Right hindlimb (tissue), 1 donor: ENCODE measurements at regions not wholly inside any gene's neighbourhood (a gene's known extent, or its start where the extent isn't known, plus 50 kb on each side); places are given as distances from the start of the nearest gene placed in this dataset.
A peak's percentile ranks its signal among the peaks of the same experiment; 100 is the strongest.
"Not testable (repeated sequence)": the region's sequence is repeated elsewhere in the genome, so short reads cannot be mapped to it uniquely, and the experiment has no call there.

Experiments used
- DNase-seq: peaks from one replicate; pipeline ENCODE4 v3.0.0-alpha.2; 2018

DNA sequence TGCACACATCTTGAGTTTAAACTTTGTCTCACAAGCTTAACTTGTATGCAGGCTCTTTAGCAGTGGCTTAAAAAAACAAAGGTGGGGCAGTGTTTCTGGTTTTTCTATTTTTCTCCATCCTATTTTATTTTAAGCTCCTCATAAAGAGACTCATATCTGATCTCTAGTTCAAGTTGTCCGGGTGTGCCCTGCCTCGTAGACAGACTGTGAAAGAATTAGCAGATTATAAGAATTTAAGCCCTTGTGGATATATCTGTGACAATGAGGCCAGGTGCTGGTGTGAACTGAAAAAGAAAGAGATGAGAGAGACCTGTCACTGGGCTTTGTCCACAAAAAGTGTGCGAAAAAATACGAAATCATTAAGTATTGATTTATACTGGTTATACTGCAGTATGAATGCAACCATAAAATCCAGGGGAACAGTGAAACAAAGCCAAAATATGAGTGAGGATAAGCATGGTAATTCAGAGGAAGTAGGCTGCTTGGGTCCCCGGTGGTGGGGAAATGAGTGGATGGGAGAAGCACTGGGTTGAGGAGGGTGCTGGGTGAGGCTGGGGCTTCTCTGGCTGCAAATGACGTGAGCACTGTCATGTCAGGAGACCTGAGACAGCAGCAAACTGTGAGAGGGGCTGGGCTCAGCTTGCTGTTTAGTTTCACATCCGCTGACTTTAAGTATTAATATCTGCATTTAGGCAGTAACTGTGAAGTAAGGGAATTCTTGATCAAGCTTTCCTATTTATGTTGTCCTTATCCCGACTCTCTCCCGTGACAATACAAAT, 179.7 kb upstream of the ANKRD55 start:
- DNase-seq: peak; percentile 35

DNA sequence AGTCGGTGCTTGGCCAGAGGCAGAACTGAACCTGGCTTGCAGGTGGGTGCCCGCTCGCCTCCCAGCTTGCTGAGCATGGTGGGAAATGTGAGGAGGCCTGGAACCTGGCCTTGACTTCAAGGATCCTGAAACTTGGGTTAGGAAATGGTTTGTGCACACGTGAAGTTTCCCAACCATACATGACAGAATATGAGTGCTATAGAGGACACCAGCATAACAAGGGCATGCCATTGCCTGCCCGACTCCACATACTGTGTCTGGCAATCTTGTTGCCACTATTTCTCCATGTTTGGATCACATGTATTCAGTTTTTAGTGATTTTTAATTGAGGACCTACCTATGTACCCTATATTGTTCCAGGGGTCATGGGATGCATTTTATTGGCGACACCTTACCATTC, 177.6 kb upstream of the ANKRD55 start:
- no peak for DNase-seq

DNA sequence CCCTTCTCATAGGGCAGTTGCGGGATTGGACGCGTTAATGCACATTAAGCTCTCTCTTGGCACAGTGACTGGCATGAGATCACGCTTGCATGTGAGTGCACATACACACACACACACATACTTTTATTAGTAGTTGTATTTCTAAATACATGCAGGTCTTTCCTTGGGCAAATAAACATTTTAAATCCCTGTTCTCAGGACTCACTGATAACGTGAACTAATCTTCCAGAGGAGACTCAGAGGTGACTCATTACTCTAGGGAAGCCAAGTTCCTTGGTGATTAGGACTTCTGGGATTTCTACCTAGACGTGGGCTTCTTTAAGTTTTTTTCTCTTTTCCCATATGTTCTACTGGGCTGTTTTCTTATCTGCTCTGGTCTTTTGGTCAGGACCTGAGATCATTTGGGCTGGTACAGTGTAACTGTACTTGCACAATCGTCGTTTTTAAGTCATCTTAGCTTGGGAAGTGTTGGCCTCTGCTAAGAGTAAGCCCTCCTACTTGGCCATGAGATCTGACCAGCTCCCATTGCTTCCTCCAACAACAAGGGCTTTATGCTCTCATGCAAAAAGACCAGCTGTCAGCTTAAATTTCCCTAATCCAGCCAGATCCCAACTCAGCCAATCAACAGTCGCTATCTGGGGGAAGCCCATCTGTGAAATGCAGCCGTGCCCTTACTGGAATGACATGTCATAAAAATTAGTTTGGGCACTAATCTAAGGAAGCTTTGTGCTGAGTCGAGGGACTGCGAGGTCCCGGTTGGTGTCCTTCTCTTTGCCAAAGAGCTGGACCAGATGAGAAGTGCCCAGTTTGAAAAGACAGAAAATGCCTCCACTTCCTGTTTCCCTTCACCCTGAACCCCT, 176.4 kb upstream of the ANKRD55 start:
- DNase-seq: peak; percentile 78

DNA sequence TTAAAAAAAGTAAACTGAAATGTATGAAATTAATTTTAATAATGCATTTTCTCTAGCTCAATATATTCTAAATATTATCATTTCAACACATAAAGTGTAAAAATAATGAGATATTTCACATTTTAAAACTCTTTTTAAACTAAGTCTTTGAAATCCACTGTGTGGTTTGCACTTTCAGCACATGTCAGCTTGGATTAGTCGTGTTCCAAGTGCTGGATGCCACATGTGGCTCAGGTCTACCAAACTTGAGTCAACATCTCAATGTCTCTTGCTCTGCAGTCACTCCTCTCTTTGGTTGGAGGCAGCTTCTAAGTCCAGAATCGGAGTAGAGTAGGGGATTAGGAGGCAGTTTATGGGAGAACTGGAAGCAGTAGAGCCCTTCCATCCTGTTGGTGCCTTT, 173.7 kb upstream of the ANKRD55 start:
- no peak for DNase-seq

DNA sequence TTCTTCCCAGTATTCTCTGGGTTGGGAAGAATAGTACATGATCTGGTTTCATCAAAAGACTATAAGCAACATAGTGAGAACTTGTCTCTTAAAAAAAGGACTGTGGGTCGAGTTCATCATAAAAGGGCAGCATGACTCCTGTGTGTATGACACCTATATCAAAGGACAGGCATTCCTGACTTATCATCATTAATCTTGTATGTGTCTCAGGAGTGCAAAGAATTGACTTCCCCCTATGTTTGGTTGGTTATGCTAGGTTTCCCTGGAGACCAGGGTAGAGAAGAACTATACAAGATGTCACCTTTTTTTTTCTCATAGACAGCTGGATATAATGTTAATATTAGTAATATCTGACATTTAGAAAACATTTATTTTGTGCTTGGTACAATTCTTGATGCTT, 173.1 kb upstream of the ANKRD55 start:
- no peak for DNase-seq

DNA sequence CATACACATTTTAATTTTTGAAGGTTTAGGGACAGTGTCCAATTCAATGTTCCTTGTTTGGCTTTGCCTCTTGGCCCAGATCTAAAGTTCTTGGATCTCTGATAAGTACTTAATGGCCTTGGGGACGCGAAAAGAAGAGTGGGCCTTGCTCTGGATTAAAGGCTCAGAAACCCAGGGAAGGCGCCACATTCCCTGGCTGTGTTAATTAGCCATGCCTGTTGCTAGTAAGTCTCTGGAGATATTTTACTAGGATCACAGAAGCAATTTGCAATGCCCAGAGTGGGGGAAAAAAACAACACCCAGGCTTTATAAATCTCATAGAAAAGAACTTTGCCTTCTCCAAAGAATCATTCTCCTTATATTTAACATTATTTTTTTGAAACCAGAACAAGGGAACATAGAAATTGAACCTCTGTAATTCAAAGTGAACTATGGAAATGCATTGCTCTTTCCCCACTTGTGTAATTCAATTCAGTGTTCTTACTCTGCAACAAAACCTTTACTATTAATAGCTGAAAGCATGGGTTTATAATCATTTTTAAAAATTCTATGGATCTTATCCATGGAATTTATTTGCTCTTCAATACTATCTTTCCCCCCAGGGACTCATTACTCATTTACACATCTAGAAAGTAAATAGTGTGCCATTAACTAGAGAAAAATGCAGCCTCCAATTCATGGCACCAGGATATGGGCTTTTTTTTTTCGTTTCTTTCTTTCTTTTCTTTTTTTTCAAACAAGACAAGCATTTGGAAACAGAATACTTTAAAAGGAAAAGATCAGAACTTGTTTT, 172.2 kb upstream of the ANKRD55 start:
- DNase-seq: no peak

DNA sequence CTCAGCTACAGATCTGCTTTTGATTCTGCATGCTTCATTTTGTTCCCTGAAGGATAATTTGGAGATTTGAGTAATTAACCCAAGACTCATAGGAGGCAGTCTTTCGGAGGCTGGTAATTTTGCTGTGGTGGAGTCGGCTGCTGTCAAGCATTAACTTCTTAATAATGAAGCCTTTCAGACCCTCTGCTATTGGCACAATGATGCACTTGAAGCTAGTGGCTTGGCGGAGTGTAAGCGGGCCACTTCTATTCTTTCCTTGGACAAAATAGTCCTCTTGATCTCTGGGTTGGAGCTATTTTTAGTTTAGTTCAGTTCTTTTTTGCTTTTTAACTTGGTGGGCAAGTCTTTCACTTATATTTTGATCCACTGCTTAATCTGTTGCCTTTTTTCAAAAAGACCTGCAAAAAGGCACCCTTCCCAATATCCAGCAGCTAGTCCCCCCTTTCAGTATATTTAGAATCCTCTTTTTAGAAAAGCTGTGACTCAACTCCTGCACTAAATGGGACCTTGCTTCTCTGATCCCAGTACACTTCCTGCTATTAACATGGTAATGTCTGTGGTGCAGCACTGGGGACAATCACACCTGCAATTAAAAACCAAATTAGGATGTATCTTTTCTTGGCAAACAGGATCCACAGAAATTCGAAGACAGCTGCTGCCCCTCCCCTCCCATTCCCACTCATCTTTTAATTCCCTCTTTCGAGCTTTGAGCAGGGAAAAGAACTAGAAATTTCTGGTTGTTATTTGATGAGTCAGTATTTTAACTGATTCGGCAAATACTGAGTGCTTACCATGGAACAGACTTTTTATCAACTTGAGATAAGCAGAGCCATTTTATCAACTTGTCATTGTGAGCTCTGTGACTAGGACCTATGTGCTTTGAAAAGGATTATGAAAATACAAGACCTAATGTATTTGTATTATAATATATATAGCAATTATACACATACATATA, 169.4 kb upstream of the ANKRD55 start:
- no peak for DNase-seq

DNA sequence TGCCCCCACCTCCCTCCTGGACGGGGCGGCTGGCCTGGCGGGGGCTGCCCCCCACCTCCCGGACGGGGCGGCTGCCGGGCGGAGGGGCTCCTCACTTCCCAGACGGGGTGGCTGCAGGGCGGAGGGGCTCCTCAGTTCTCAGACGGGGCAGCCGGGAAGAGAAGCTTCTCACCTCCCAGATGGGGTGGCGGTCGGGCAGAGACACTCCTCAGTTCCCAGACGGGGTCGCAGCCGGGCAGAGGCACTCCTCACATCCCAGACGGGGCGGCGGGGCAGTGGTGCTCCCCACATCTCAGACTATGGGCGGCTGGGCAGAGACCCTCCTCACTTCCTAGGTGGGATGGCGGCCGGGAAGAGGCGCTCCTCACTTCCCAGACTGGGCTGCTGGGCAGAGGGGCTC, 164.7 kb upstream of the ANKRD55 start:
- not testable (repeated sequence) for DNase-seq

DNA sequence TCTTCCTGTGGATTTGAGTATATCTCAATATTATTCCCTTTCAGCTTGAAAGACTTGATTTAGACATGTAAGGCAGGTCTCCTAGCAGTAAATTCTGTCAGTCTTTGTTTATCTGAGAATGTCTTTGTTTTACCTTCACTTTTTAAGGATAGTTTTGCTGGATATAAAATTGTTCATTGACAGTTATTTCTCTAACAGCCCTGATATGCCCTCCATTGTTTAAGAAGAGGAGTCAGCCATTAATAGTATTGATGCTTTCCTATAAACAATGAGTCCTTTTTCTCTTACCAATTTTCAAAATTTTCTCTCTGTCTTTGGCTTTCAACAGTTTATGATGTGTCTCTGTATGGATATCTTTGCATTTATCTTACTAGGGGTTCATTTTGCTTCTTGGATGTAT, 163.5 kb upstream of the ANKRD55 start:
- DNase-seq: no peak

DNA sequence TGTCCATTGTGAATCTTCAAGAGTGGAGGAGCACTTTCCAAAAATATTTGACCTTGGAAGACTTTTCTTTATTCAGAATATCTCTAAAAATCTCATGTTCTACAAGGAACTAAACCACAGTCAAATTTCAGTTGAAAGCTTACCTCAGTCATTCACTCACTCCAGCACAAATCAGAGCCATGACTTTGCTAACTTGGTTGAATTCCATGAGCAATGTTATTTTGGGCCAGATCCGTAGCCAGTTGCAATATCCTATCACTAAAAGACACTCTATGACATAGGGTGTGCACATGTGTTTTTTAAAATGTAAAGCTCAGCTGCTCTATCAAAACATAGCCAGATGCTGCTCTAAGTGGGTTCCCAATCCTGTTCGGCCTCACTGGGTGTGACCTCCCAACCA, 156.1 kb upstream of the ANKRD55 start:
- DNase-seq: no peak

DNA sequence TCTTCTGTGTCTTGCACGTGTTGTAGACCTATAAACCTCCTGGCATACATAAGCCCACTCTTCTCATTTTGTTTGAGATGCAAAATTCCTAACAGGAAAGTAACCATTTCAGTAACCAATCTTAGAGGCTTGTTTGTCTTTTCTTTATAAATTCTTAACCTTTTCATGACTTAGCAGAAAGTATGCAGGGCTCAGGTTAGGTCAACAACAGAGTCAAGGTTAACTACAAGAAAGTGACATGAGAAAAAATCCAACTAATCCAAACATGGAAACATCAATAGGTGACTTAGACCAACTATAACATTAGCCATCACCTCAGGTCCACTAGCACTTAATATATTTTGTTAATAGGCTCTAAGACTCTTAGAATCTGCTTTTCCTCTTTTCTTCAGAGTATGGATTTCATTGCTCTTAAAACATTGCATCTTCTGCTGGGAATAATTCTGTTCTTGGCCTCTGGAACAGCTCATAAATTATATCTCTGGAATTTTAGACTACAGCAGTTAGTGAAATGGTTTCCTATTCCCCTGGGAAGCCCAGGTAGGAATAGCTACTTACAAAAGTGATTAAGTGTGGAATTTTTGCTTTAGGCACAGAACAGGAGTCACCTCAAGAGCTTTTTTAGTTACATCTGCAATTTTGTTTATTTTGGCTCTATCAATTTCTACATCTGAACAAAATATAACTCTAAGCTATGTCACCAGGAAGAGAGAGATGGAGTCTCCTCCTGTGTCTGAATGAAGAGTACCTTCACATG, 155.3 kb upstream of the ANKRD55 start:
- no peak for DNase-seq

DNA sequence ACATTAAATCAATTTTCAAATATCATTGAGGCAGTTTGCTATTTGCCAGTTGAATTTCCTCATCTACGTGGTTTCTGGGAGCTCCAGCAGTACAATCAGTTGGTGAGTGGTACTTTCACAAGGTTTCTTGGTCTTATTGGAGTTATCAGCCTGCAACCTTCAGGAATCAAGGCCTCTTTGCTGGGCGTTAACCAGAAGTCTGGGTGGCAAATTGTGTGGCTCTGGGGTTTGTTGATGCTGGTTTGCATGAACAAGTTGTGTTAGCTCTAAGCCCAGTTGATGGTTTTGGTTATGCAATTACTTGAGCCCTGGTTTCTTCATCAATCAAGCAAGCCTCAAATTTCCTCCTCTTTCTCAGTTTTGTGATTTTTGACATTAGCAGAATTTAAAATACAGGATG, 152.9 kb upstream of the ANKRD55 start:
- no peak for DNase-seq

DNA sequence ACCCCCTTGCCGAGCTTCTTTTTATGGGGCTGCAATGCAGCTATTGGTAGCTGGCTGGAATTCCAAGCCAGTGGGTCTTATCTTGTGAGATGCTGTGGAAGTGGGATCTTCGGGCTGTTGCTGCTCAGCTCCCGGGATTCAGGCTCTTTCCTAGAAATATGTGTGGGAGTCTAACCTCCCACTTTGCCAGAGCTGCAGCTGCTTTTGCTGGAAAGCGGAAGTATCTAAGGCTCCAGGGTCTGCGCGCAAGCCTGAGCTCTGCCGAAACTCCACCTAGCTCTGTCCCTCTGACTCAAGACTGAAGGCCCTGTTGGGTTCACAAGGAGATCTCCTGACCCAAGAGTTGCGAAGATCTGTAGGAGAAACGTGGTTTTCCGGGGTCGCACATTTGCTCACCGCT, 151.1 kb upstream of the ANKRD55 start:
- no peak for DNase-seq

DNA sequence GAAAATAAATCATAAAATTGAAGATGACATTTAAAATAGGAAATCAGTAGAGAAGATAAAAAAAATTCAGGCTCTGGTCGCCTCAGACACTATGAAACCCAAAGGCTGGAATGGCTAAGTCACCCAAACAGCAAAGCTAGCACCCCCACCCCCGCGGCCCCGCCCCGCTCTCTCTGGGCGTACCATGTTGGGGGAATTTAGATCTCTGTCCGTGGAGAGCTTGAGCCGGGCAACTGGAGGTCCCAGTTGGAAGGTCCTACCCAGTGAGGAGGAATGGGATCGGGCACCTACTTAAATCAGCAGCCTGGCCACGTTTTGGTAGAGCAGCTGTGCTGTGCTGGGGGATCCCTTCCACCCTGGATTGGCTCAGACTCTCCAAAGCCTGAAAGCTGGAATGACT, 150.6 kb upstream of the ANKRD55 start:
- no peak for DNase-seq

DNA sequence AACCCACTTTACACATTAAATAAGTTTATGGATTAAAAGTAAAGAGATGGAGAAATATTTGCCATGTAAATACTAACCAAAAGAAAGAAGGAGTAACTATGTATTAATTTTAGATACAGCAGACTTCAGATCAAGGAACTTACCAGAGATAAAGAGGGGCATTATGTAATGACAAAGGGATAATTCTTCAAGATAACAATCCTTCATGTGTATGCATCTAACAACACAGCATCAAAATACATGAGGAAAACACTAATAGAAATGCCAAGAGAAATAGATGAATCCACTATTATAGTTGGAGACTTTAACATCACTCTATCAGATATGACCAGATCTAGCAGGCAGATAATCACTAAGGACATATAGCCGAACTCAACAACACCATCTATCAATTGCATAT, 149.8 kb upstream of the ANKRD55 start:
- no peak for DNase-seq

DNA sequence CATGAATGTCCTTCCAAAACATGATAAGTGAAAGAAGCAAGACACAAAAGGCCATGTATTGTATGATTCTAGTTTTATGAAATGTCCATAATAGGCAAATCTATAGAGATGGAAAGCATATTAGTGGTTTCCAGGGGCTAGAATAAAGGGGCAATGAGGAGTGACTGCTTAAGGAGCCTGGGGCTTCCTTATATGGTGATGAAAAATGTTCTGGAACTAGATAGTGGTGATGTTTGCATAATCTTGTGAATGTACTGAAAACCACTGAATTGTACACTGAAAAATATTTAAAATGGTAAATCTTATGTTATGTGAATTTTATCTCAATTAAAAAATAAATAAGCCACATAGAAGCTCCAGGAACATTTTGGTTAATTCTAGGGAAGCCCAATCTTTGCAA, 144.4 kb upstream of the ANKRD55 start:
- no peak for DNase-seq

DNA sequence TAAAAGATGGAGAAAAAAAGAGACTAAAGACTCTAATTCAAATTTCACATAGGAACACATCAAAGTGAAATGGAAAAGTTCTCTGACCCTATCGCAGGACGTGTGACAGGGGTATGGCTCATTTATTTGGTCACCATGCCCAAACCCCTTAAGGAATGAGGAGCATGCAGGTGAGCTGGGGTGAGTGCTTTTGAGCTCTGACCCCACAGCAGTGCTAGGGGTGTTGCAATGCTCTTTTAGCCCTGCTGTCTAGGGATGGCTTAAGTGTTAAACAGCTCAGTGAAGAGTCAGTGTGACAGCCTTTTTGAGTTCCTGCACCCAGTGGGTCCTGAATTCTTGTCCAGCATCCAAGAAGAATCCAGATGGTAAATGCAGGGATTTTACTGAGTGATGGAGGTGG, 143.0 kb upstream of the ANKRD55 start:
- no peak for DNase-seq

DNA sequence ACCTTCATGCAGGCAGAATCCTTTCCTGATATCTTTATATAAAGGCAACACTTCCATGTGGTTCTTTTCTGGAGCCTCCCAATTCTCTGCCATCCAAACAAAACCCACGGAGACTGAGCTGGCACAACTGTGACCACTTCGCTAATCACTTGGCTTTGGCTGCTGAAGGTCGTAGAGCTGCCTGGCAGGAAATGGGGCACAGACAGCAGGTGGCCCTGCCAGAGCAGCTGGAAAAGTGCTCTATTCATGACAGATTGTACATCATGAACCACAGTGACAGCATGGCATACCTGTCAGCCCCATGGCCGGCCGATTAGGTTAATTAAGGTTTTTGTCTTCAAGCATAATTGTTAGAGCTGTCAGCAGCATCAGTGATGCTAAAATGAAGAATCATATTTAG, 141.9 kb upstream of the ANKRD55 start:
- no peak for DNase-seq

DNA sequence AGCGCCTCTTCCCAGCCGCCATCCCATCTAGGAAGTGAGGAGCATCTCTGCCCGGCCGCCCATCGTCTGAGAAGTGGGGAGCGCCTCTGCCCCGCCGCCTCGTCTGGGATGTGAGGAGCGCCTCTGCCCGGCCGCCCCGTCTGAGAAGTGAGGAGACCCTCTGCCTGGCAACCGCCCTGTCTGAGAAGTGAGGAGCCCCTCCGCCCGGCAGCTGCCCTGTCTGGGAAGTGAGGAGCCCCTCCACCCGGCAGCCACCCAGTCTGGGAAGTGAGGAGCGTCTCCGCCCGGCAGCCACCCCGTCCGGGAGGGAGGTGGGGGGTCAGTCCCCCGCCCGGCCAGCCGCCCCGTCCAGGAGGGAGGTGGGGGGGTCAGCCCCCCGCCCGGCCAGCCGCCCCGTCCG, 139.4 kb upstream of the ANKRD55 start:
- not testable (repeated sequence) for DNase-seq

DNA sequence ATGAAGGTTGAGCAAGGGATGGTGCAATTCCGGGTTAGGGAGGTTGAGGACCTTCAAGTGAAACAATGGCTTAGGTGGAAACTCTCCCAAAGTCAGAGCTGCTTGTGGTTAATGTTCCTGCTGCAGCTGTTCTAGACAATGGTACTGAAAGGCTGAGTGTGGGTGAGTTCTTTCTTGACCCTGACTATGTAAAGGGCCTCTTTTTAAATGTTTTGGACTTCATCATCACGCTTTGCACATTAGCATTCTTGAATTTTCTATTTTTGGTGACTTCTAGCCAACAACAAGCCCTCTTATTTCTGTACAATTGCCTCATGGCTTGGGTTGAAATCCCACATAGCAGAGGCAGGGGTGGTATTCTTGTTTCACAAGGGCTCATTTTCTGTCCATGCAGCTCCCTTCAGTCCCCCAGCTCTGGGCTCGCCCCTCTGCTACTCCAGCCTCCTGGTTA, 136.3 kb upstream of the ANKRD55 start:
- DNase-seq: no peak

DNA sequence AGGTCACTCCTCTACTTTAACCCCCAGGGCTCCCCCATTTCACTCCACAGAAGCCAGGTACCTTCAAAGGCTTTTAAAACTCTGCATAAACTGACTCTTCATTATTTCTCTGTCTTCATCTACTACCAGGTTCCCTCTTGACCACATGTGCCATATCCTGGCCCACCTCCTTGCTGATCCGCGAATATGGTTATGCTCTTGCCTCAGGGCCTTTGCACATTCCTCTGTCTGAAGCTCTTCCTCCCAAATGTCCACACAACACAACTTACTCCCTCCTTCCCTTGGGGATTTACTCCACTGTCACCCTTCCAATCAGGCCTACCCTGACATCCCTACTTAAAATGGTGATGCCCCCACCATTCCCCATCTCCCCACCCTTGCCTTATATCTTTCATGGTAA, 134.6 kb upstream of the ANKRD55 start:
- no peak for DNase-seq
